GM18868 (cell line): ENCODE measurements at regions not wholly inside any gene's neighbourhood (a gene's known extent, or its start where the extent isn't known, plus 50 kb on each side); places are given as distances from the start of the nearest gene placed in this dataset.
"Not testable (repeated sequence)": the region's sequence is repeated elsewhere in the genome, so short reads cannot be mapped to it uniquely, and the experiment has no call there.

ENCODE experiments used
- ATAC-seq: cut with Tn5 transposase; IDR thresholded peaks from one replicate; pipeline ENCODE4 v1.9.1; 2021; ENCODE audit warnings: mild to moderate bottlenecking, moderate library complexity; ENCODE audit not compliant: unreplicated experiment

DNA sequence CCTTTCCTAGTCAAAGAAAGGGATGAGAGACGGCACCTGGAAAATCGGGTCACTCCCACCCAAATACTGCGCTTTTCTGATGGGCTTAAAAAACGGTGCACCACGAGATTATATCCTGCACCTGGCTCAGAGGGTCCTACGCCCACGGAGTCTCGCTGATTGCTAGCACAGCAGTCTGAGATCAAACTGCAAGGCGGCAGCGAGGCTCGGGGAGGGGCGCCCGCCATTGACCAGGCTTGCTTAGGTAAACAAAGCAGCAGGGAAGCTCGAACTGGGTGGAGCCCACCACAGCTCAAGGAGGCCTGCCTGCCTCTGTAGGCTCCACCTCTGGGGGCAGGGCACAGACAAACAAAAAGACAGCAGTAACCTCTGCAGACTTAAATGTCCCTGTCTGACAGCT lies 309.9 kb downstream of the KIF20B start:
- ATAC-seq = not testable (repeated sequence)

GRCh38 chr10:90018819-90019218 lies 317.4 kb downstream of the KIF20B start:
- ATAC-seq = no peak

GRCh38 chr10:90020506-90020905 lies 319.1 kb downstream of the KIF20B start:
- ATAC-seq = no peak

DNA sequence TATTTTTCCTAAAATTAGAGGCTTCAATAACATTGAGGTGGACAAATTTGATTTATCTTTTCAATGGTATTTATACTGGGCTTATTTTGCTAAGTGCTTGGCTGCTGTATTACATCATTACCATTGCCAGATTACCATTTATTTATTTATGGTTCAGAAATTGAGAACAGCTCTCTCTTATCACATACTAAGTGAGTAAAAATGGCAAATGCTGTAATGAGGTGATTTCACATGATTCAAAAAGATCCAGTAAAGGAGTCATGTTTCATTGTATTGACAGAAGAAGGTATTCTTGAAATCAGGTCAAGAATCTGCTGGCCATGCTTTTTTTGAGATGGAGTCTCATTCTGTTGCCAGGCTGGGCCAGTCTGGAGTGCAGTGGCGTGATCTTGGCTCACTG lies 322.6 kb downstream of the KIF20B start:
- no peak for ATAC-seq

DNA sequence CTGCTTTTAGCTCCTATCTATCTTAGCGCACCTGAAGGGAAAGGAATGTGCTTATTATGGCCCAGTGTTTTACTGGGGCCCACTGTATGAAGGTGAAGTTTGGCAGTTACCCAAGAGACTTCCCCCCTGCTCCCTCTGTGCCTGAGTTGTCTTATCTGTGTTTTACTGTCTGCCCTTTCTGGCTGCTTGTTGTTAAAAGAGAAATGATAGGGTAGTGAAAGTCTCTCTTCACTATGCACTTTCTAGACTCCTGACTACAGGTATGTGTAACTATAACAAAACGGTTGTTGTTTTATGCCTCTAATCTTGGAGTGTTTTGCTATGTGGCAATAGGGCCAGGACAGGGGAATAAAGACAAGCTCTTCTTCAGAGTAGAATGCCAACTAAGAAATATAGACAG lies 326.9 kb downstream of the KIF20B start:
- no peak for ATAC-seq

GRCh38 chr10:90031776-90032175 lies 330.4 kb downstream of the KIF20B start:
- ATAC-seq = no peak

- no peak for ATAC-seq
Measured at GRCh38 chr10:90032519-90032918, 331.1 kb downstream of the KIF20B start.

GRCh38 chr10:90034862-90035261 lies 333.5 kb downstream of the KIF20B start:
- not testable (repeated sequence) for ATAC-seq

GRCh38 chr10:90041585-90041984 lies 340.2 kb downstream of the KIF20B start:
- no peak for ATAC-seq

- ATAC-seq = no peak
Measured at GRCh38 chr10:90042075-90042474, 340.7 kb downstream of the KIF20B start.

DNA sequence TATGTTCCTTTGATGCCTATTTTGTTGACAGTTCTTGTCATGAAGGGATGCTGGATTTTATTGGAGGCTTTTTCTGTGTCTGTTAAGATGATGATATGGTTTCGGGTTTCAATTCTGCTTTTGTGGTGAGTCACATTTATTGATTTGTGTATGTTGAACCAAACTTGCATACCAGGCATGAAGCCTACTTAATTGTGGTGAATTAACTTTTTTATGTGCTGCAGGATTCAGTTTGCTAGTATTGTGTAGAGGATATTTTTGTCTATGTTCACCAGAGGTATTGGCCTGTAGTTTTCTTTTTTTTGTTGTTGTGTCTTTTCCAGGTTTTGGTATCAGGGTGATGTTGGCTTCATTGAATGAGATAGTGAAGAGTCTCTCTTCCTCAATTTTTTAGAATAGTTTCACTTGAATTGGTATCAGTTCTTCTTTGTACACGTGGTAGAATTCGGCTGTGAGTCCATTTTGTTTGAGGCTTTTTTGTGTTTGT lies 345.9 kb downstream of the KIF20B start:
- peak; percentile 91 for ATAC-seq

GRCh38 chr10:90051053-90051452 lies 349.7 kb downstream of the KIF20B start:
- no peak for ATAC-seq

DNA sequence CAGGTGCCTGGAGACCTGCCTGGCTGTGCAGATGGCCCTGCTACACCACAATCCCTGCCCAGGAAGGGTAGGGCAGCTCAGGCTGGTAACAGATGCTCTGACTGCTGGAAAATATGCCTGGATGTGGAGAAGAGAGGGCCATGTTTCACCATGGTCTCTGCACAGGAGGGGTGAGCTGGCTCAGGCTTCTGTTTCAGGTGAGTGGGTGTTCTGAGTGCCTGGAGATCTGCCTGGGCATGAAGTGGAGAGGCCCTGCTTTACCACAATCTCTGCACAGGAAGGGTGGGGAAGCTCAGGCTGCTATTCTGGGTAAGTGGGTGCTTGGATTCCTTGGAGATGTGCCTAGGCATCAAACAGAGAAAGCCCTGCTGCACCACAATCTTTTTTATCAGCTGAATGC lies 350.1 kb downstream of the KIF20B start:
- ATAC-seq = no peak

DNA sequence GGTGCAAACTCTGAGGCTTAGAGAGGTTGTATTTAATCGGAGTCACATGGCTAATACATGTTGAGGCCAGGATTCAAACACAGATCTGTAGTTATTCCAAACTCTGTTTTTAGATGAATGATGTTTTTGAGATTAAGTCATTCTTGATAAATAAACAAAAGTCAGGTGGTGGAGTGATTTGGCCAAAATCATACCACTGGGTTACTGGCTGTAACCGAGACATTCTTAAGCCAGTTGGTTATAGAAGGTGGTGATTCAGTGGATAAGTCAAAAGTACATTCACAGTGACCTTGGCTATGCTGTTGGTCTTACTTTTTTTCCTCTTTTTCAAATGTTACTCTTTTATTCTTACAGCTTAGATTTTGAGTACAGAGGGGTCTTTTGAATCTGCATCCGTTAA lies 361.4 kb downstream of the KIF20B start:
- no peak for ATAC-seq

DNA sequence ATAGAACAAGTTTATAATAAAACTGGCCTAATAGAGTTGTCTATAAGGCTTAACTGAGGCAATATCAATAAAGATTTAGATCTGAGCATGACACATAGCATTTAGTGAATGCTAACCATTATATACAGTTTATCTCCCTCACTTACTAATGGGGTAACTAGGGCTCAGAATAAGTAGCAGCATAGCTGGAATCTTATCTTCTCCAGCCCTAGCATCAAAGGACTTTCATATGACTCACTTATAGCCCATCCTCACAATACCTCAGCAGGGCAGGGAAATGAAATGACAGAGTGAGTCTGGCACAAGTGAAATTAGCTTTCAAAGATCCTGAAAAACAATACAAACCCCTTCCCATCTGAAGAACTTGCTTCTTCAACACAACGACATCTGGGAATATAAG lies 362.9 kb downstream of the KIF20B start:
- ATAC-seq = no peak

GRCh38 chr10:90066435-90066834 lies 365.0 kb downstream of the KIF20B start:
- no peak for ATAC-seq

- no peak for ATAC-seq
Measured at GRCh38 chr10:90075995-90076394, 374.6 kb downstream of the KIF20B start.

DNA sequence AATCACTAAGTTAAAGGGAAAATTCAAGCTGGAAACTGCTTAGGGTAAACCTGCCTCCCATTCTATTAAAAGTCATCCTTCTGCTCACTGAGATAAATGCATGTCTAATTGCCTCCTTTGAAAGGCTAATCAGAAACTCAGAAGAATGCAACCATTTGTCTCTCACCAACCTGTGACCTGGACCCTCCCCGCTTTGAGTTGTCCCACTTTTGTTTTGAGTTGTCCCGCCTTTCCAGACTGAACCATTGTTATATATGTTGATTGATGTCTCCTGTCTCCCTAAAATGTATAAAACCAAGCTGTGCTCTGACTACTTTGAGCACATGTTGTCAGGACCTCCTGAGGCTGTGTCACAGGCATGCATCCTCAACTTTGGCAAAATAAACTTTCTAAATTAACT lies 378.4 kb downstream of the KIF20B start:
- no peak for ATAC-seq

- not testable (repeated sequence) for ATAC-seq
Measured at GRCh38 chr10:90086606-90087190, 385.3 kb downstream of the KIF20B start.

GRCh38 chr10:90087197-90088023 lies 386.0 kb downstream of the KIF20B start:
- peak; percentile 100 for ATAC-seq

- no peak for ATAC-seq
Measured at GRCh38 chr10:90088024-90088317, 386.6 kb downstream of the KIF20B start.

GRCh38 chr10:90089719-90090118 lies 388.3 kb downstream of the KIF20B start:
- no peak for ATAC-seq

- no peak for ATAC-seq
Measured at GRCh38 chr10:90096196-90096595, 394.8 kb downstream of the KIF20B start.
